ENCODE measurements at regions not wholly inside any gene's neighbourhood (a gene's known extent, or its start where the extent isn't known, plus 50 kb on each side); places are given as distances from the start of the nearest gene placed in this dataset.

GRCh38 chrX:17226736-17227135, 148.3 kb upstream of the NHS start:
- TF ChIP-seq, protein P1, sequence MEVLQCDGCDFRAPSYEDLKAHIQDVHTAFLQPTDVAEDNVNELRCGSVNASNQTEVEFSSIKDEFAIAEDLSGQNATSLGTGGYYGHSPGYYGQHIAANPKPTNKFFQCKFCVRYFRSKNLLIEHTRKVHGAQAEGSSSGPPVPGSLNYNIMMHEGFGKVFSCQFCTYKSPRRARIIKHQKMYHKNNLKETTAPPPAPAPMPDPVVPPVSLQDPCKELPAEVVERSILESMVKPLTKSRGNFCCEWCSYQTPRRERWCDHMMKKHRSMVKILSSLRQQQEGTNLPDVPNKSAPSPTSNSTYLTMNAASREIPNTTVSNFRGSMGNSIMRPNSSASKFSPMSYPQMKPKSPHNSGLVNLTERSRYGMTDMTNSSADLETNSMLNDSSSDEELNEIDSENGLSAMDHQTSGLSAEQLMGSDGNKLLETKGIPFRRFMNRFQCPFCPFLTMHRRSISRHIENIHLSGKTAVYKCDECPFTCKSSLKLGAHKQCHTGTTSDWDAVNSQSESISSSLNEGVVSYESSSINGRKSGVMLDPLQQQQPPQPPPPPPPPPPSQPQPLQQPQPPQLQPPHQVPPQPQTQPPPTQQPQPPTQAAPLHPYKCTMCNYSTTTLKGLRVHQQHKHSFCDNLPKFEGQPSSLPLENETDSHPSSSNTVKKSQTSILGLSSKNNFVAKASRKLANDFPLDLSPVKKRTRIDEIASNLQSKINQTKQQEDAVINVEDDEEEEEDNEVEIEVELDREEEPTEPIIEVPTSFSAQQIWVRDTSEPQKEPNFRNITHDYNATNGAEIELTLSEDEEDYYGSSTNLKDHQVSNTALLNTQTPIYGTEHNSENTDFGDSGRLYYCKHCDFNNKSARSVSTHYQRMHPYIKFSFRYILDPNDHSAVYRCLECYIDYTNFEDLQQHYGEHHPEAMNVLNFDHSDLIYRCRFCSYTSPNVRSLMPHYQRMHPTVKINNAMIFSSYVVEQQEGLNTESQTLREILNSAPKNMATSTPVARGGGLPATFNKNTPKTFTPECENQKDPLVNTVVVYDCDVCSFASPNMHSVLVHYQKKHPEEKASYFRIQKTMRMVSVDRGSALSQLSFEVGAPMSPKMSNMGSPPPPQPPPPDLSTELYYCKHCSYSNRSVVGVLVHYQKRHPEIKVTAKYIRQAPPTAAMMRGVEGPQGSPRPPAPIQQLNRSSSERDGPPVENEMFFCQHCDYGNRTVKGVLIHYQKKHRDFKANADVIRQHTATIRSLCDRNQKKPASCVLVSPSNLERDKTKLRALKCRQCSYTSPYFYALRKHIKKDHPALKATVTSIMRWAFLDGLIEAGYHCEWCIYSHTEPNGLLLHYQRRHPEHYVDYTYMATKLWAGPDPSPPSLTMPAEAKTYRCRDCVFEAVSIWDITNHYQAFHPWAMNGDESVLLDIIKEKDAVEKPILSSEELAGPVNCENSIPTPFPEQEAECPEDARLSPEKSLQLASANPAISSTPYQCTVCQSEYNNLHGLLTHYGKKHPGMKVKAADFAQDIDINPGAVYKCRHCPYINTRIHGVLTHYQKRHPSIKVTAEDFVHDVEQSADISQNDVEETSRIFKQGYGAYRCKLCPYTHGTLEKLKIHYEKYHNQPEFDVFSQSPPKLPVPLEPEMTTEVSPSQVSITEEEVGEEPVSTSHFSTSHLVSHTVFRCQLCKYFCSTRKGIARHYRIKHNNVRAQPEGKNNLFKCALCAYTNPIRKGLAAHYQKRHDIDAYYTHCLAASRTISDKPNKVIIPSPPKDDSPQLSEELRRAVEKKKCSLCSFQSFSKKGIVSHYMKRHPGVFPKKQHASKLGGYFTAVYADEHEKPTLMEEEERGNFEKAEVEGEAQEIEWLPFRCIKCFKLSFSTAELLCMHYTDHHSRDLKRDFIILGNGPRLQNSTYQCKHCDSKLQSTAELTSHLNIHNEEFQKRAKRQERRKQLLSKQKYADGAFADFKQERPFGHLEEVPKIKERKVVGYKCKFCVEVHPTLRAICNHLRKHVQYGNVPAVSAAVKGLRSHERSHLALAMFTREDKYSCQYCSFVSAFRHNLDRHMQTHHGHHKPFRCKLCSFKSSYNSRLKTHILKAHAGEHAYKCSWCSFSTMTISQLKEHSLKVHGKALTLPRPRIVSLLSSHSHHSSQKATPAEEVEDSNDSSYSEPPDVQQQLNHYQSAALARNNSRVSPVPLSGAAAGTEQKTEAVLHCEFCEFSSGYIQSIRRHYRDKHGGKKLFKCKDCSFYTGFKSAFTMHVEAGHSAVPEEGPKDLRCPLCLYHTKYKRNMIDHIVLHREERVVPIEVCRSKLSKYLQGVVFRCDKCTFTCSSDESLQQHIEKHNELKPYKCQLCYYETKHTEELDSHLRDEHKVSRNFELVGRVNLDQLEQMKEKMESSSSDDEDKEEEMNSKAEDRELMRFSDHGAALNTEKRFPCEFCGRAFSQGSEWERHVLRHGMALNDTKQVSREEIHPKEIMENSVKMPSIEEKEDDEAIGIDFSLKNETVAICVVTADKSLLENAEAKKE (CRISPR knock-in tag; IDR thresholded peaks at IDR 0.05) = peak; percentile 81
- no peak for TF ChIP-seq CREB1 (CRISPR knock-in tag; IDR thresholded peaks at IDR 0.05; ENCODE audit: low read depth)
- TF ChIP-seq, protein P2, sequence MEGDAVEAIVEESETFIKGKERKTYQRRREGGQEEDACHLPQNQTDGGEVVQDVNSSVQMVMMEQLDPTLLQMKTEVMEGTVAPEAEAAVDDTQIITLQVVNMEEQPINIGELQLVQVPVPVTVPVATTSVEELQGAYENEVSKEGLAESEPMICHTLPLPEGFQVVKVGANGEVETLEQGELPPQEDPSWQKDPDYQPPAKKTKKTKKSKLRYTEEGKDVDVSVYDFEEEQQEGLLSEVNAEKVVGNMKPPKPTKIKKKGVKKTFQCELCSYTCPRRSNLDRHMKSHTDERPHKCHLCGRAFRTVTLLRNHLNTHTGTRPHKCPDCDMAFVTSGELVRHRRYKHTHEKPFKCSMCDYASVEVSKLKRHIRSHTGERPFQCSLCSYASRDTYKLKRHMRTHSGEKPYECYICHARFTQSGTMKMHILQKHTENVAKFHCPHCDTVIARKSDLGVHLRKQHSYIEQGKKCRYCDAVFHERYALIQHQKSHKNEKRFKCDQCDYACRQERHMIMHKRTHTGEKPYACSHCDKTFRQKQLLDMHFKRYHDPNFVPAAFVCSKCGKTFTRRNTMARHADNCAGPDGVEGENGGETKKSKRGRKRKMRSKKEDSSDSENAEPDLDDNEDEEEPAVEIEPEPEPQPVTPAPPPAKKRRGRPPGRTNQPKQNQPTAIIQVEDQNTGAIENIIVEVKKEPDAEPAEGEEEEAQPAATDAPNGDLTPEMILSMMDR (conservative IDR thresholded peaks at IDR 0.05; ENCODE audit: low read depth in 2 of 2) = no peak
- TF ChIP-seq, protein P3, sequence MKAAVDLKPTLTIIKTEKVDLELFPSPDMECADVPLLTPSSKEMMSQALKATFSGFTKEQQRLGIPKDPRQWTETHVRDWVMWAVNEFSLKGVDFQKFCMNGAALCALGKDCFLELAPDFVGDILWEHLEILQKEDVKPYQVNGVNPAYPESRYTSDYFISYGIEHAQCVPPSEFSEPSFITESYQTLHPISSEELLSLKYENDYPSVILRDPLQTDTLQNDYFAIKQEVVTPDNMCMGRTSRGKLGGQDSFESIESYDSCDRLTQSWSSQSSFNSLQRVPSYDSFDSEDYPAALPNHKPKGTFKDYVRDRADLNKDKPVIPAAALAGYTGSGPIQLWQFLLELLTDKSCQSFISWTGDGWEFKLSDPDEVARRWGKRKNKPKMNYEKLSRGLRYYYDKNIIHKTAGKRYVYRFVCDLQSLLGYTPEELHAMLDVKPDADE (IDR thresholded peaks at IDR 0.05) = no peak
- Mint-ChIP-seq H3K27ac (no peak overlapping the region; the same call in 1 of the 2 replicates), H3K9me3 (peaks cover 22% of the 10 kb centered on the region; the same call in 2 of the 3 replicates), H3K36me3 (ENCODE audit: low read depth) (peaks cover 22% of the 10 kb centered on the region; the same call in 2 of the 3 replicates), H3K4me3 (no peak overlapping the region; the same call in 2 of the 3 replicates), H3K4me1 (peaks cover 8% of the 10 kb centered on the region), H3K27me3 (ENCODE audit: insufficient read depth, low read depth, poor library complexity) (peaks cover 1% of the 10 kb centered on the region)
- no peaks in the 10 kb centered on the region for H3K36me3 ChIP-seq (ENCODE audit: insufficient read depth)
- ATAC-seq (peak; percentile 95), DNase-seq (ENCODE audit: low spot score) (peak; percentile 83)
- H3K4me2 ChIP-seq = 0 out of 2 replicates have a peak overlapping the region, but pooled peaks have one; percentile 24
- H3K4me3 ChIP-seq = no peak overlapping the region
- peaks cover 7% of the 10 kb centered on the region; the same call in 1 of the 2 replicates for H3K4me1 ChIP-seq (ENCODE audit: insufficient read depth)
- H2AFZ ChIP-seq = no peak overlapping the region
- no peaks in the 10 kb centered on the region for H3K27me3 ChIP-seq (ENCODE audit: insufficient read depth)
- H3K79me2 ChIP-seq (replicated peaks; ENCODE audit: insufficient read depth) = no peaks in the 10 kb centered on the region
- H3F3A ChIP-seq (replicated peaks; ENCODE audit: low read depth) = no peaks in the 10 kb centered on the region
- H4K20me1 ChIP-seq (replicated peaks; ENCODE audit: insufficient read depth) = no peaks in the 10 kb centered on the region
- no peaks in the 10 kb centered on the region for H3K9me2 ChIP-seq (ENCODE audit: insufficient read depth)
- H3K27ac ChIP-seq (ENCODE audit: low read depth) = peak overlapping the region; percentile 75

Measured in GM23338 (cell line).